A549 (cell line): ENCODE measurements at regions not wholly inside any gene's neighbourhood (a gene's known extent, or its start where the extent isn't known, plus 50 kb on each side); places are given as distances from the start of the nearest gene placed in this dataset.

Experiments
- BCL3 ChIP-seq: fragments of >200 bp; sonication (Bioruptor Twin); formaldehyde crosslinking; IDR thresholded peaks from 3 replicates; pipeline ENCODE4 v1.6.1; 2016
- BHLHE40 ChIP-seq: IDR thresholded peaks from 2 replicates; pipeline ENCODE4 v1.6.1; 2012; ENCODE audit warnings: low read depth, low read length, inconsistent platforms
- CEBPB ChIP-seq, 2 experiments: fragments of >200 bp in 1 of 2; sonication (Bioruptor Twin) in 1 of 2; formaldehyde crosslinking in 1 of 2; IDR thresholded peaks; 2 replicates each; pipeline ENCODE4 v1.6.1; 2012 to 2016
- CTCF ChIP-seq: fragments of >200 bp; sonication (Bioruptor Twin); formaldehyde crosslinking; IDR thresholded peaks from 3 replicates; pipeline ENCODE4 v1.5.1; 2016
- ELK1 ChIP-seq: fragments of 150-350 bp; IDR thresholded peaks from 2 replicates; pipeline ENCODE4 v1.6.1; 2014; ENCODE audit warnings: low read depth, mild to moderate bottlenecking, low read length
- EP300 ChIP-seq, 2 experiments: fragments of >200 bp; sonication (Bioruptor Twin); formaldehyde crosslinking; IDR thresholded peaks; 2 replicates in 1 of 2; 3 replicates in 1 of 2; pipeline ENCODE4 v1.6.1; 2016 to 2017
- HDAC2 ChIP-seq: fragments of 200-600 bp; sonication (generic); IDR thresholded peaks from 2 replicates; pipeline ENCODE4 v1.6.1; 2016
- HOXB13 ChIP-seq: fragments of 250-450 bp; sonication (Bioruptor Pico); IDR thresholded peaks from 2 replicates; pipeline ENCODE4 v1.5.0; 2020; ENCODE audit warnings: low read depth, mild to moderate bottlenecking, moderate library complexity
- JUNB ChIP-seq: fragments of >200 bp; sonication (Bioruptor Twin); formaldehyde crosslinking; IDR thresholded peaks from 2 replicates; pipeline ENCODE4 v1.6.1; 2016
- MAX ChIP-seq: IDR thresholded peaks from 2 replicates; pipeline ENCODE4 v1.6.1; 2012
- PBX3 ChIP-seq: IDR thresholded peaks from 2 replicates; pipeline ENCODE4 v1.6.1; 2012
- POLR2A ChIP-seq: IDR thresholded peaks from 2 replicates; pipeline ENCODE4 v1.6.1; 2012; ENCODE audit warnings: mild to moderate bottlenecking, low read length
- RCOR1 ChIP-seq: fragments of 150-350 bp; IDR thresholded peaks from 2 replicates; pipeline ENCODE4 v1.6.1; 2014; ENCODE audit warnings: antibody characterized with exemption, low read length, low read depth
- ZC3H11A ChIP-seq: fragments of 450-650 bp; IDR thresholded peaks from 2 replicates; pipeline ENCODE4 v1.6.1; 2014; ENCODE audit warnings: antibody characterized with exemption, mild to moderate bottlenecking

- TF ChIP-seq CTCF (no peak), PBX3 (no peak), BHLHE40 (no peak), MAX (no peak), EP300 (IDR thresholded peaks at IDR 0.05) (no peak), POLR2A (no peak), BCL3 (no peak), ZC3H11A (no peak), HOXB13 (CRISPR knock-in tag) (no peak), RCOR1 (no peak), JUNB (no peak), HDAC2 (no peak), ELK1 (no peak), CEBPB (IDR thresholded peaks at IDR 0.05) (no peak)
Measured at GRCh38 chr16:6439129-6439528, 893.5 kb upstream of the RBFOX1 start.
